K562 (cell line): ENCODE measurements at regions not wholly inside any gene's neighbourhood (a gene's known extent, or its start where the extent isn't known, plus 50 kb on each side); places are given as distances from the start of the nearest gene placed in this dataset.

ENCODE experiments used
- ATAC-seq: fragments of 200-7000 bp; cut with Tn5 transposase; 3 replicates; pipeline ENCODE4 v1.9.1; 2020; ENCODE audit warnings: moderate library complexity
- BruUV-seq: library from RNA; stranded (reverse); fragments of 400-500 nt; replicated peaks from 2 replicates; lab custom pipeline; 2021; lab: Mats Ljungman, UMichigan
- CTCF ChIA-PET: fragments of 300-600 bp; formaldehyde crosslinking; extraction: SDS; loops from one replicate; lab custom pipeline; 2021; ENCODE audit warnings: low intra/inter-chr PET ratio; lab: Yijun Ruan, JAX
- POLR2A ChIA-PET: fragments of 300-600, 350-650 bp; sonication (Branson Sonifier 250); formaldehyde crosslinking; extraction: SDS; loops from one replicate; lab custom pipeline; 2021; ENCODE audit warnings: antibody characterized with exemption, inconsistent platforms; lab: Yijun Ruan, JAX
- DNase-seq, 4 experiments: peaks; one replicate each; pipeline versions ENCODE4 v3.0.0 to v3.0.0-alpha.2; 2011 to 2018; ENCODE audit warnings: low spot score in 3 of 4, mixed read lengths in 3 of 4; ENCODE audit errors: extremely low read depth in 1 of 4
- FAIRE-seq: peaks from 2 replicates; lab custom pipeline; 2011; peaks lifted over from hg19 to GRCh38; lab: Jason Lieb, UNC
- H2AFZ ChIP-seq: 2 replicates; pipeline ENCODE4 v1.6.0; 2011; ENCODE audit warnings: low read depth, low read length, control low read depth, inconsistent platforms
- H3K27ac ChIP-seq: fragments of 200-600 bp; 3 replicates; pipeline ENCODE4 v1.8.0; 2011; ENCODE audit warnings: low read depth, mild to moderate bottlenecking, control low read depth, inconsistent platforms, low read length, moderate library complexity, mixed read lengths; ENCODE audit errors: extremely low read depth
- H3K27me3 ChIP-seq, 2 experiments: fragments of 300-600 bp in 1 of 2; 2 replicates in 1 of 2; 3 replicates in 1 of 2; pipeline versions ENCODE4 v1.6.0 to v1.8.0; 2011; ENCODE audit warnings: inconsistent platforms in 2 of 2, low read length in 2 of 2, mild to moderate bottlenecking in 1 of 2, mixed read lengths in 1 of 2, moderate library complexity in 1 of 2; ENCODE audit not compliant: control insufficient read depth in 2 of 2, insufficient read depth in 2 of 2
- H3K36me3 ChIP-seq: fragments of 300-600 bp; 3 replicates; pipeline ENCODE4 v1.8.0; 2011; ENCODE audit warnings: mild to moderate bottlenecking, low read length, inconsistent platforms; ENCODE audit not compliant: control insufficient read depth, insufficient read depth
- H3K4me1 ChIP-seq, 2 experiments: fragments of 200-600 bp in 1 of 2; replicated peaks in 1 of 2; 2 replicates in 1 of 2; 3 replicates in 1 of 2; pipeline versions ENCODE4 v1.5.1 to v1.8.0; 2011; ENCODE audit warnings: inconsistent platforms in 2 of 2, low read length in 2 of 2, mild to moderate bottlenecking in 1 of 2, mixed read lengths in 1 of 2, moderate library complexity in 1 of 2; ENCODE audit not compliant: control insufficient read depth in 2 of 2, insufficient read depth in 2 of 2
- H3K4me2 ChIP-seq: 2 replicates; pipeline ENCODE4 v1.6.1; 2011; ENCODE audit warnings: low read length, control low read depth, inconsistent platforms, mixed read lengths; ENCODE audit not compliant: insufficient read depth
- H3K4me3 ChIP-seq: fragments of 200-600 bp; sonication (generic), shearing (Covaris generic); 2 replicates; pipeline ENCODE4 v1.5.1; 2016; ENCODE audit warnings: control low read depth, inconsistent platforms
- H3K79me2 ChIP-seq: fragments of 200-600 bp; 3 replicates; pipeline ENCODE4 v1.8.0; 2011; ENCODE audit warnings: low read length, inconsistent platforms; ENCODE audit not compliant: control insufficient read depth, insufficient read depth
- H3K9ac ChIP-seq, 2 experiments: 2 replicates each; pipeline versions ENCODE4 v1.6.0 to v1.6.1; 2011; ENCODE audit warnings: low read depth in 2 of 2, low read length in 2 of 2, control low read depth in 1 of 2, inconsistent platforms in 1 of 2, mild to moderate bottlenecking in 1 of 2, mixed read lengths in 1 of 2; ENCODE audit not compliant: insufficient read depth in 1 of 2
- H3K9me1 ChIP-seq: one replicate; pipeline ENCODE4 v1.6.0; 2011; ENCODE audit warnings: inconsistent platforms, mild to moderate bottlenecking, low read length, moderate library complexity; ENCODE audit not compliant: control insufficient read depth, insufficient read depth
- H3K9me3 ChIP-seq: replicated peaks from 2 replicates; pipeline ENCODE4 v1.5.1; 2011; ENCODE audit warnings: low read depth, low read length, inconsistent platforms; ENCODE audit not compliant: control insufficient read depth, insufficient read depth
- H4K20me1 ChIP-seq: replicated peaks from 2 replicates; pipeline ENCODE4 v1.6.1; 2011; ENCODE audit warnings: low read length, inconsistent platforms, mixed read lengths; ENCODE audit not compliant: control insufficient read depth, insufficient read depth
- ATF6 ChIP-seq: sonication (generic); formaldehyde crosslinking; IDR thresholded peaks from 2 replicates; pipeline ENCODE4 v1.4.0; 2020; ENCODE audit warnings: mild to moderate bottlenecking, missing genetic modification reagents
- DLX4 ChIP-seq: fragments of 250-450 bp; sonication (Bioruptor Pico); IDR thresholded peaks from 2 replicates; pipeline ENCODE4 v1.6.1; 2021; ENCODE audit warnings: mild to moderate bottlenecking
- ESRRB ChIP-seq: fragments of 250-450 bp; sonication (Bioruptor Pico); IDR thresholded peaks from 2 replicates; pipeline ENCODE4 v1.5.0; 2020; ENCODE audit warnings: mild to moderate bottlenecking, moderate library complexity, borderline replicate concordance
- FOXM1 ChIP-seq, 2 experiments: fragments of 450-650 bp in 1 of 2; sonication (generic) in 1 of 2; formaldehyde crosslinking in 1 of 2; IDR thresholded peaks; 2 replicates each; pipeline versions ENCODE4 v1.6.1 to v1.9.0; 2017 to 2022; ENCODE audit warnings: low read depth in 2 of 2, mild to moderate bottlenecking in 2 of 2, missing genetic modification reagents in 1 of 2, moderate library complexity in 1 of 2
- MGA ChIP-seq: fragments of 450-650 bp; IDR thresholded peaks from 2 replicates; pipeline ENCODE4 v1.6.1; 2016; ENCODE audit warnings: mild to moderate bottlenecking, moderate library complexity
- MTA1 ChIP-seq: fragments of 450-650 bp; IDR thresholded peaks from 2 replicates; pipeline ENCODE4 v1.6.1; 2017; ENCODE audit warnings: borderline replicate concordance
- ZFX ChIP-seq: sonication (generic); formaldehyde crosslinking; IDR thresholded peaks from 2 replicates; pipeline ENCODE4 v1.8.0; 2022; ENCODE audit warnings: mild to moderate bottlenecking, missing genetic modification reagents, moderate library complexity
- WGBS: fragments of 100-300 bp; shearing (Covaris generic); methylation state at CpG from one replicate; pipeline ENCODE4 v1.1.6; 2016; ENCODE audit warnings: low coverage, mixed read lengths; ENCODE audit not compliant: insufficient coverage; ENCODE audit errors: missing lambda C conversion rate; 5-methylcytosine and 5-hydroxymethylcytosine counted together
- in situ Hi-C: fragments of 300-500 bp; cut with MboI; formaldehyde crosslinking; loops from 4 replicates; pipeline ENCODE4 v1.15.0; 2018; ENCODE audit warnings: inconsistent platforms, mixed read lengths
- intact Hi-C: fragments of 100-400 bp; cut with micrococcal nuclease; formaldehyde crosslinking; loops from 2 replicates; pipeline ENCODE4 v1.14.2; 2022

GRCh38 chr18:79589601-79590091 is 90.0 kb upstream of the CTDP1 start:
- ATAC-seq, result no peak
- Histone ChIP-seq H3K4me2 (no peak overlapping the region), H3K4me1 (peaks cover 0 to 33% of the 10 kb centered on the region in 2 experiments; a peak in 3 of 5 replicates), H3K27me3 (peaks cover 0 to 6% of the 10 kb centered on the region in 2 experiments; a peak in 2 of 5 replicates), H2AFZ (no peak overlapping the region), H3K9me1 (no peaks in the 10 kb centered on the region), H4K20me1 (no peaks in the 10 kb centered on the region), H3K9ac (no peak overlapping the region), H3K36me3 (no peaks in the 10 kb centered on the region), H3K4me3 (no peak overlapping the region), H3K79me2 (no peaks in the 10 kb centered on the region), H3K27ac (no peak overlapping the region), H3K9me3 (no peaks in the 10 kb centered on the region; the same call in 1 of the 2 replicates)
- no CpG with 5 or more reads among the region's 15 CpGs for WGBS
- ChIA-PET POLR2A (interaction anchor here (1.4 kb wide), 1 partner anchor 12 kb away, joined by 4 read pairs; no protein-coding TSS in a partner anchor), CTCF (no interaction called here)
- DNase-seq, result no peak
- intact Hi-C loops (no loop called here), in situ Hi-C loops (no loop called here)
- no TSS peak for BruUV-seq
- TF ChIP-seq ESRRB (no peak), DLX4 (no peak), MGA (no peak), MTA1 (no peak), FOXM1 (IDR thresholded peaks at IDR 0.05; ENCODE audit: low read depth) (no peak), FOXM1 (CRISPR knock-in tag; IDR thresholded peaks at IDR 0.05; ENCODE audit: low read depth) (no peak), ZFX (no peak), ATF6 (CRISPR knock-in tag) (no peak)
- no peak for FAIRE-seq
